Vagina (tissue), 2 donors: ENCODE measurements at regions not wholly inside any gene's neighbourhood (a gene's known extent, or its start where the extent isn't known, plus 50 kb on each side); places are given as distances from the start of the nearest gene placed in this dataset.

Experiments used
- DNase-seq, 2 donors: peaks; one replicate each; pipeline ENCODE4 v3.0.0-alpha.2; 2017; ENCODE audit errors: extremely low spot score in 2 of 2
- H3K27ac ChIP-seq: fragments of 200-600 bp; sonication (generic); one replicate; pipeline ENCODE4 v1.5.1; 2019
- H3K27me3 ChIP-seq: fragments of 200-600 bp; sonication (generic); one replicate; pipeline ENCODE4 v1.5.1; 2019
- H3K36me3 ChIP-seq, 2 donors: fragments of 200-600 bp; sonication (generic); one replicate each; pipeline ENCODE4 v1.5.1; 2017 to 2019
- H3K4me1 ChIP-seq: fragments of 200-600 bp; sonication (generic); one replicate; pipeline ENCODE4 v1.5.1; 2019
- H3K4me3 ChIP-seq, 2 donors: fragments of 200-600 bp; sonication (generic); 1 replicate in 1 of 2; 2 replicates in 1 of 2; pipeline ENCODE4 v1.5.1; 2016 to 2019
- H3K9me3 ChIP-seq: fragments of 200-600 bp; sonication (generic); one replicate; pipeline ENCODE4 v1.5.1; 2019
- CTCF ChIP-seq, 3 experiments: fragments of 450-650 bp in 2 of 3; fragments of 200-600 bp in 1 of 3; sonication (generic) in 1 of 3; IDR thresholded peaks; one replicate each; pipeline ENCODE4 v1.5.1; 2017 to 2019; ENCODE audit warnings: antibody characterized with exemption in 3 of 3, mild to moderate bottlenecking in 2 of 3, moderate library complexity in 2 of 3
- POLR2A ChIP-seq, 2 donors: fragments of 450-650 bp; IDR thresholded peaks; one replicate each; pipeline ENCODE4 v1.6.1; 2017; ENCODE audit warnings: antibody characterized with exemption in 2 of 2, mild to moderate bottlenecking in 2 of 2, moderate library complexity in 2 of 2
- POLR2AphosphoS5 ChIP-seq, 2 donors: sonication (generic); formaldehyde crosslinking; IDR thresholded peaks; one replicate each; pipeline ENCODE4 v1.9.0; 2017; ENCODE audit warnings: antibody characterized with exemption in 2 of 2, mild to moderate bottlenecking in 2 of 2, low read depth in 1 of 2; ENCODE audit not compliant: insufficient read depth in 1 of 2
- intact Hi-C: fragments of 100-400 bp; cut with DNase I; formaldehyde crosslinking; loops from one replicate; pipeline ENCODE4 v1.15.1; 2023

- no peaks in the 10 kb centered on the region for H3K36me3 ChIP-seq
- intact Hi-C loops = no loop called here
- no peak overlapping the region for H3K27ac ChIP-seq
These were observed 61.5 kb upstream of the RAB4A start for GRCh38 chr1:229209386-229209785.

GRCh38 chr1:229209816-229210215, 61.1 kb upstream of the RAB4A start:
- Histone ChIP-seq H3K4me1 (peaks cover 16% of the 10 kb centered on the region), H3K9me3 (no peaks in the 10 kb centered on the region), H3K27me3 (no peaks in the 10 kb centered on the region), H3K4me3 (no peak overlapping the region), H3K36me3 (no peaks in the 10 kb centered on the region), H3K27ac (no peak overlapping the region)
- intact Hi-C loops = no loop called here
- DNase-seq = no peak
- TF ChIP-seq CTCF (IDR thresholded peaks at IDR 0.05) (no peak), POLR2A (IDR thresholded peaks at IDR 0.05) (no peak), POLR2AphosphoS5 (IDR thresholded peaks at IDR 0.05; ENCODE audit: insufficient read depth in 1 of 2, low read depth in 1 of 2) (no peak)

More at GRCh38 chr1:229209386-229209785, 61.5 kb upstream of the RAB4A start:
- Histone ChIP-seq H3K4me1 (peaks cover 20% of the 10 kb centered on the region), H3K9me3 (no peaks in the 10 kb centered on the region), H3K4me3 (no peak overlapping the region), H3K27me3 (no peaks in the 10 kb centered on the region)
- no peak for DNase-seq
- no peak for TF ChIP-seq CTCF (IDR thresholded peaks at IDR 0.05)
- no peak for TF ChIP-seq POLR2AphosphoS5 (IDR thresholded peaks at IDR 0.05; ENCODE audit: insufficient read depth in 1 of 2, low read depth in 1 of 2)
- no peak for TF ChIP-seq POLR2A (IDR thresholded peaks at IDR 0.05)

- Histone ChIP-seq H3K9me3 (no peaks in the 10 kb centered on the region), H3K4me1 (peaks cover 6% of the 10 kb centered on the region), H3K27me3 (no peaks in the 10 kb centered on the region), H3K36me3 (no peaks in the 10 kb centered on the region), H3K27ac (no peak overlapping the region), H3K4me3 (no peak overlapping the region)
- DNase-seq = no peak
- TF ChIP-seq POLR2AphosphoS5 (IDR thresholded peaks at IDR 0.05; ENCODE audit: insufficient read depth in 1 of 2, low read depth in 1 of 2) (no peak), POLR2A (IDR thresholded peaks at IDR 0.05) (no peak), CTCF (IDR thresholded peaks at IDR 0.05) (no peak)
- intact Hi-C loops = no loop called here
These were observed 60.1 kb upstream of the RAB4A start for GRCh38 chr1:229210844-229211243.

- Histone ChIP-seq H3K4me1 (no peaks in the 10 kb centered on the region), H3K27me3 (no peaks in the 10 kb centered on the region), H3K27ac (no peak overlapping the region), H3K36me3 (no peaks in the 10 kb centered on the region), H3K9me3 (no peaks in the 10 kb centered on the region), H3K4me3 (no peak overlapping the region)
- TF ChIP-seq CTCF (IDR thresholded peaks at IDR 0.05) (no peak), POLR2A (IDR thresholded peaks at IDR 0.05) (no peak), POLR2AphosphoS5 (IDR thresholded peaks at IDR 0.05; ENCODE audit: insufficient read depth in 1 of 2, low read depth in 1 of 2) (no peak)
- intact Hi-C loops = no loop called here
- no peak for DNase-seq
These were observed 57.1 kb upstream of the RAB4A start for GRCh38 chr1:229213797-229214196.

GRCh38 chr1:229217716-229218115, 53.2 kb upstream of the RAB4A start:
- DNase-seq = no peak
- Histone ChIP-seq H3K27ac (no peak overlapping the region), H3K9me3 (no peaks in the 10 kb centered on the region), H3K27me3 (no peaks in the 10 kb centered on the region), H3K36me3 (no peaks in the 10 kb centered on the region), H3K4me1 (peaks cover 9% of the 10 kb centered on the region), H3K4me3 (no peak overlapping the region)
- TF ChIP-seq POLR2AphosphoS5 (IDR thresholded peaks at IDR 0.05; ENCODE audit: insufficient read depth in 1 of 2, low read depth in 1 of 2) (no peak), CTCF (IDR thresholded peaks at IDR 0.05) (no peak), POLR2A (IDR thresholded peaks at IDR 0.05) (no peak)
- intact Hi-C loops = no loop called here
